ENCODE measurements at regions not wholly inside any gene's neighbourhood (a gene's known extent, or its start where the extent isn't known, plus 50 kb on each side); places are given as distances from the start of the nearest gene placed in this dataset.

DNA sequence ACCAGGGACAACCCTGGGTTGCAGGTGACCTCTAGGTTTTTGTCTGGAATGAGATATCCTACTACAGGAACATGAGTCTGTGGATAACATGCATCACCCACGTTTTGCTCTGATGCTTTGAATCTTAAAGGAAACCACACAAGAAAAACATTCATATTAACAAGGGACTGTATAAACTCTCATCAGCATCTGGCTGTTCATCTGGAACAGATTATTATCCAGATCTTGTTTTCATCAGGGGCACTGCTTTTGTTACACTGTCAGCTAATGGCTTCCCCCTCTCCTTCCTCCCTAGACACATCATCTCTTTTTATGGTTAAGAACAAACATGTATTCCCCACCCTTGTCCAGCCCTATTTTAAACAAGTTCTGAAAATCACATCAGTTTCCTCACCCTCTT, 1095.7 kb downstream of the AACS start:
- H3K4me1 Mint-ChIP-seq: peaks cover 11 to 12% of the 10 kb centered on the region in 2 experiments
- no peak overlapping the region for H2BK5ac ChIP-seq (ENCODE audit: insufficient read length, low read length)
- H3K9ac ChIP-seq (ENCODE audit: extremely low read depth, insufficient read length, low read length): no peak overlapping the region
- H3K79me2 ChIP-seq (ENCODE audit: insufficient read depth, low read length): no peaks in the 10 kb centered on the region
- no peaks in the 10 kb centered on the region for H3K4me1 ChIP-seq (ENCODE audit: insufficient read depth, low read length)
- H2BK12ac ChIP-seq (ENCODE audit: insufficient read length, low read depth, low read length): no peak overlapping the region
- peaks cover 0 to 1% (median 0%) of the 10 kb centered on the region in 3 experiments; a peak in 1 of 7 replicates for H3K36me3 Mint-ChIP-seq (ENCODE audit: insufficient read depth in 1 of 3, low read depth in 3 of 3)
- H3K9me3 ChIP-seq (ENCODE audit: control insufficient read depth, low read depth, low read length): no peaks in the 10 kb centered on the region
- H3T11ph ChIP-seq (ENCODE audit: low read length): no peak overlapping the region
- no CpG with 5 or more reads among the region's 1 CpG for WGBS (ENCODE audit: extremely low coverage, insufficient read length, low lambda C conversion rate)
- no peak overlapping the region for H3K18ac ChIP-seq (ENCODE audit: insufficient read length, low read depth, low read length)
- H4K20me1 ChIP-seq (ENCODE audit: control insufficient read depth, insufficient read depth, insufficient read length): no peaks in the 10 kb centered on the region
- TF ChIP-seq, protein P1, sequence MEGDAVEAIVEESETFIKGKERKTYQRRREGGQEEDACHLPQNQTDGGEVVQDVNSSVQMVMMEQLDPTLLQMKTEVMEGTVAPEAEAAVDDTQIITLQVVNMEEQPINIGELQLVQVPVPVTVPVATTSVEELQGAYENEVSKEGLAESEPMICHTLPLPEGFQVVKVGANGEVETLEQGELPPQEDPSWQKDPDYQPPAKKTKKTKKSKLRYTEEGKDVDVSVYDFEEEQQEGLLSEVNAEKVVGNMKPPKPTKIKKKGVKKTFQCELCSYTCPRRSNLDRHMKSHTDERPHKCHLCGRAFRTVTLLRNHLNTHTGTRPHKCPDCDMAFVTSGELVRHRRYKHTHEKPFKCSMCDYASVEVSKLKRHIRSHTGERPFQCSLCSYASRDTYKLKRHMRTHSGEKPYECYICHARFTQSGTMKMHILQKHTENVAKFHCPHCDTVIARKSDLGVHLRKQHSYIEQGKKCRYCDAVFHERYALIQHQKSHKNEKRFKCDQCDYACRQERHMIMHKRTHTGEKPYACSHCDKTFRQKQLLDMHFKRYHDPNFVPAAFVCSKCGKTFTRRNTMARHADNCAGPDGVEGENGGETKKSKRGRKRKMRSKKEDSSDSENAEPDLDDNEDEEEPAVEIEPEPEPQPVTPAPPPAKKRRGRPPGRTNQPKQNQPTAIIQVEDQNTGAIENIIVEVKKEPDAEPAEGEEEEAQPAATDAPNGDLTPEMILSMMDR (conservative IDR thresholded peaks at IDR 0.05): no peak
- H2AK5ac ChIP-seq (ENCODE audit: insufficient read length, low read length): no peak overlapping the region
- H3K9me3 Mint-ChIP-seq: peaks cover 4 to 6% of the 10 kb centered on the region in 2 experiments; a peak in 3 of 5 replicates
- H4K5ac ChIP-seq (ENCODE audit: insufficient read length, low read depth, low read length): no peak overlapping the region
- no peak overlapping the region for H2BK120ac ChIP-seq (ENCODE audit: low read depth, low read length, poor library complexity, severe bottlenecking)
- H3K4me3 Mint-ChIP-seq: no peak overlapping the region
- no peak overlapping the region for H4K8ac ChIP-seq (replicated peaks; ENCODE audit: insufficient read length, low read depth, low read length)
- H3K27ac ChIP-seq (ENCODE audit: insufficient read length, low read depth, low read length): no peak overlapping the region
- H3K23ac ChIP-seq (ENCODE audit: insufficient read length, low read depth, low read length): no peak overlapping the region
- H3K27me3 ChIP-seq (ENCODE audit: insufficient read depth, low read length): no peaks in the 10 kb centered on the region
- H3K4ac ChIP-seq (ENCODE audit: low read depth, low read length): no peak overlapping the region
- no peak overlapping the region for H2BK20ac ChIP-seq (ENCODE audit: low read depth, low read length, poor library complexity, severe bottlenecking)
- no peak overlapping the region for H4K91ac ChIP-seq (ENCODE audit: insufficient read length, low read depth, low read length)
- H3K23me2 ChIP-seq (ENCODE audit: insufficient read length, low read depth, low read length, poor library complexity, severe bottlenecking): no peaks in the 10 kb centered on the region
- H3K79me1 ChIP-seq (ENCODE audit: insufficient read depth, low read depth, low read length, poor library complexity, severe bottlenecking): no peaks in the 10 kb centered on the region
- DNase-seq: no peak
- H2BK15ac ChIP-seq (ENCODE audit: low read depth, low read length): no peak overlapping the region
- H2AFZ ChIP-seq (ENCODE audit: low read length): no peak overlapping the region
- H3K14ac ChIP-seq (ENCODE audit: insufficient read depth, low read length): no peak overlapping the region
- no peak overlapping the region for H3K27ac Mint-ChIP-seq
- no peak overlapping the region for H3K56ac ChIP-seq (ENCODE audit: insufficient read length, low read depth, low read length)
- H3K4me2 ChIP-seq (ENCODE audit: insufficient read depth, insufficient read length, low read length): no peak overlapping the region
- peaks cover 2% of the 10 kb centered on the region; the same call in 1 of the 2 replicates for H3K27me3 Mint-ChIP-seq (ENCODE audit: low read depth)

Data from H9 (cell line).